ENCODE measurements at regions not wholly inside any gene's neighbourhood (a gene's known extent, or its start where the extent isn't known, plus 50 kb on each side); places are given as distances from the start of the nearest gene placed in this dataset.

DNA sequence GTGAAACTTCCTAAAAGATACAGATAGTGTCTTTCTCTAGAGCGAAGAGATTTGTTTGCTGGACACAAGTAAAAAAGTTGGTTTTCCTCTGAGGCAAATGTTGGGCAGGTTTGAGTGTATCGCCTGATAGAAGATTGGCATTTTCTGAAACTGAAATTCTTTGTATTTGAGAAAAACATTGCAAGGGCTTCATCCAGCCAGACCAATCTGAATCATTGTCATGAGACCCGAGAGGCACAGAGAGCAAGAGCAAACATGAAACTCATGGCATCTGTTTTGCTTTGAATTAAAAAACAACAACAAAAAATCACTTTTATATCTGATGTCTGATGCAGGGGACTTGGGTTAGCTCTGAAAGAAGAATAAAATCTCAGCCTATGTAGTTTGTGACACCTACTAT is 379.3 kb upstream of the NCAM2 start:
- no peaks in the 10 kb centered on the region for H3K9me2 ChIP-seq (ENCODE audit: insufficient read depth)
- H2AFZ ChIP-seq (ENCODE audit: low read depth, low read length, poor library complexity, severe bottlenecking) = no peak overlapping the region
- BruUV-seq (replicated peaks) = no TSS peak
- no peaks in the 10 kb centered on the region for H3K79me2 ChIP-seq (ENCODE audit: insufficient read depth, low read length)
- H3K9ac ChIP-seq (ENCODE audit: low read length) = no peak overlapping the region
- no peak overlapping the region for H3K27ac ChIP-seq (ENCODE audit: low read depth, low read length)
- H3K9me3 ChIP-seq (ENCODE audit: control insufficient read depth in 1 of 2, insufficient read depth in 1 of 2, low read depth in 1 of 2, low read length in 2 of 2) = peaks cover 20 to 28% of the 10 kb centered on the region in 2 experiments; a peak in 3 of 4 replicates
- ChIA-PET RAD21 (ENCODE audit: low non-redundant PET in 1 of 2, low total read pairs in 2 of 2, uncharacterized antibody in 2 of 2, unreplicated experiment in 2 of 2) (no interaction called here), CTCF (no interaction called here), POLR2A (no interaction called here)
- intact Hi-C loops (cut with micrococcal nuclease) = no loop called here
- H3K36me3 ChIP-seq (ENCODE audit: control insufficient read depth in 1 of 2, insufficient read depth in 2 of 2, low read length in 2 of 2) = no peaks in the 10 kb centered on the region
- no peaks in the 10 kb centered on the region for H3K4me1 ChIP-seq (ENCODE audit: control insufficient read depth in 1 of 2, insufficient read depth in 2 of 2, low read length in 2 of 2)
- no peaks in the 10 kb centered on the region for H3K27me3 ChIP-seq (ENCODE audit: insufficient read depth, low read length)
- no peak for ATAC-seq
- no peak overlapping the region for H3K4me3 ChIP-seq (replicated peaks in 1 of 2; ENCODE audit: low read depth in 1 of 2, low read length in 2 of 2)
- no peaks in the 10 kb centered on the region for H4K20me1 ChIP-seq (ENCODE audit: insufficient read depth)
- TF ChIP-seq CEBPB (IDR thresholded peaks at IDR 0.05; ENCODE audit: low read depth) = no peak
- no peak for TF ChIP-seq ELF1 (IDR thresholded peaks at IDR 0.05; ENCODE audit: borderline replicate concordance, low read depth)
- no peak for TF ChIP-seq RAD21 (IDR thresholded peaks at IDR 0.05; ENCODE audit: low read depth)
- TF ChIP-seq EZH2 (IDR thresholded peaks at IDR 0.05) = no peak
- TF ChIP-seq, protein P1, sequence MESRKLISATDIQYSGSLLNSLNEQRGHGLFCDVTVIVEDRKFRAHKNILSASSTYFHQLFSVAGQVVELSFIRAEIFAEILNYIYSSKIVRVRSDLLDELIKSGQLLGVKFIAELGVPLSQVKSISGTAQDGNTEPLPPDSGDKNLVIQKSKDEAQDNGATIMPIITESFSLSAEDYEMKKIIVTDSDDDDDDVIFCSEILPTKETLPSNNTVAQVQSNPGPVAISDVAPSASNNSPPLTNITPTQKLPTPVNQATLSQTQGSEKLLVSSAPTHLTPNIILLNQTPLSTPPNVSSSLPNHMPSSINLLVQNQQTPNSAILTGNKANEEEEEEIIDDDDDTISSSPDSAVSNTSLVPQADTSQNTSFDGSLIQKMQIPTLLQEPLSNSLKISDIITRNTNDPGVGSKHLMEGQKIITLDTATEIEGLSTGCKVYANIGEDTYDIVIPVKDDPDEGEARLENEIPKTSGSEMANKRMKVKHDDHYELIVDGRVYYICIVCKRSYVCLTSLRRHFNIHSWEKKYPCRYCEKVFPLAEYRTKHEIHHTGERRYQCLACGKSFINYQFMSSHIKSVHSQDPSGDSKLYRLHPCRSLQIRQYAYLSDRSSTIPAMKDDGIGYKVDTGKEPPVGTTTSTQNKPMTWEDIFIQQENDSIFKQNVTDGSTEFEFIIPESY (IDR thresholded peaks at IDR 0.05; ENCODE audit: extremely low read depth, insufficient replicate concordance, low read length) = no peak
- no peak for TF ChIP-seq POLR2A (IDR thresholded peaks at IDR 0.05; ENCODE audit: borderline replicate concordance, extremely low read depth, insufficient read depth, insufficient read length)
- TF ChIP-seq ZFX (IDR thresholded peaks at IDR 0.05) = no peak
- TF ChIP-seq, protein P2, sequence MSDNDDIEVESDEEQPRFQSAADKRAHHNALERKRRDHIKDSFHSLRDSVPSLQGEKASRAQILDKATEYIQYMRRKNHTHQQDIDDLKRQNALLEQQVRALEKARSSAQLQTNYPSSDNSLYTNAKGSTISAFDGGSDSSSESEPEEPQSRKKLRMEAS (IDR thresholded peaks at IDR 0.05) = no peak
- TF ChIP-seq EGR1 (IDR thresholded peaks at IDR 0.05; ENCODE audit: low read depth) = no peak
- H3K4me2 ChIP-seq (ENCODE audit: low read length) = no peak overlapping the region
- DNase-seq (ENCODE audit: low read depth, low spot score) = no peak

DNA sequence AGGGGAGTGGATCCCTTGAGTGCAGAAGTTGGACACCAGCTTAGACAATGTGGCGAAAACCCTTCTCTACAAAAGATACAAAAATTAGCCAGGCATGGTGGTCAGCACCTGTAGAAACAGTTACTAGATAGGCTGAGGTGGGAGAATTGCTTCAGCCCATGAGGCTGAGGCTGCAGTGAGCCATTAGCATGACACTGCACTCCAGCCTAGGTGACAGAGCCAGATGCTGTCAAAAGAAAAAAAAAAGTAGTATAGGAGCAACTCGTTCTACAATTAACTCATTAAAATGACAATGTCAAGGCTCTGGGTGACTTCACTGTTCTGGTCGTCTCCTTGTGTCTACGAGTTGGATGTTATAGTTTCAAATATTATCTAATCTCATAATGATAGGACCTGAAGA is 370.6 kb upstream of the NCAM2 start:
- Histone ChIP-seq H3K9me2 (ENCODE audit: insufficient read depth) (no peaks in the 10 kb centered on the region), H3K4me1 (ENCODE audit: control insufficient read depth in 1 of 2, insufficient read depth in 2 of 2, low read length in 2 of 2) (no peaks in the 10 kb centered on the region), H4K20me1 (ENCODE audit: insufficient read depth) (no peaks in the 10 kb centered on the region), H3K9me3 (ENCODE audit: control insufficient read depth in 1 of 2, insufficient read depth in 1 of 2, low read depth in 1 of 2, low read length in 2 of 2) (peaks cover 12 to 33% of the 10 kb centered on the region in 2 experiments; a peak in 2 of 4 replicates), H3K4me2 (ENCODE audit: low read length) (no peak overlapping the region), H3K79me2 (ENCODE audit: insufficient read depth, low read length) (no peaks in the 10 kb centered on the region), H3K4me3 (replicated peaks in 1 of 2; ENCODE audit: low read depth in 1 of 2, low read length in 2 of 2) (no peak overlapping the region), H3K27ac (ENCODE audit: low read depth, low read length) (no peak overlapping the region), H3K27me3 (ENCODE audit: insufficient read depth, low read length) (no peaks in the 10 kb centered on the region), H2AFZ (ENCODE audit: low read depth, low read length, poor library complexity, severe bottlenecking) (no peak overlapping the region), H3K9ac (ENCODE audit: low read length) (no peak overlapping the region), H3K36me3 (ENCODE audit: control insufficient read depth in 1 of 2, insufficient read depth in 2 of 2, low read length in 2 of 2) (no peaks in the 10 kb centered on the region)
- RAD21 ChIA-PET (ENCODE audit: low non-redundant PET in 1 of 2, low total read pairs in 2 of 2, uncharacterized antibody in 2 of 2, unreplicated experiment in 2 of 2) = no interaction called here
- POLR2A ChIA-PET = no interaction called here
- CTCF ChIA-PET = no interaction called here
- DNase-seq (ENCODE audit: low read depth, low spot score) (no peak), ATAC-seq (no peak)
- BruUV-seq (replicated peaks) = no TSS peak
- intact Hi-C loops (cut with micrococcal nuclease) = no loop called here
- TF ChIP-seq SP1 (IDR thresholded peaks at IDR 0.05; ENCODE audit: low read depth) (no peak), RAD21 (IDR thresholded peaks at IDR 0.05; ENCODE audit: low read depth) (no peak), ELF1 (IDR thresholded peaks at IDR 0.05; ENCODE audit: borderline replicate concordance, low read depth) (no peak), EZH2 (IDR thresholded peaks at IDR 0.05) (no peak), SIN3A (IDR thresholded peaks at IDR 0.05; ENCODE audit: low read depth) (no peak), YY1 (IDR thresholded peaks at IDR 0.05; ENCODE audit: extremely low read depth, insufficient replicate concordance, low read depth, low read length) (no peak)
- TF ChIP-seq, protein P3, sequence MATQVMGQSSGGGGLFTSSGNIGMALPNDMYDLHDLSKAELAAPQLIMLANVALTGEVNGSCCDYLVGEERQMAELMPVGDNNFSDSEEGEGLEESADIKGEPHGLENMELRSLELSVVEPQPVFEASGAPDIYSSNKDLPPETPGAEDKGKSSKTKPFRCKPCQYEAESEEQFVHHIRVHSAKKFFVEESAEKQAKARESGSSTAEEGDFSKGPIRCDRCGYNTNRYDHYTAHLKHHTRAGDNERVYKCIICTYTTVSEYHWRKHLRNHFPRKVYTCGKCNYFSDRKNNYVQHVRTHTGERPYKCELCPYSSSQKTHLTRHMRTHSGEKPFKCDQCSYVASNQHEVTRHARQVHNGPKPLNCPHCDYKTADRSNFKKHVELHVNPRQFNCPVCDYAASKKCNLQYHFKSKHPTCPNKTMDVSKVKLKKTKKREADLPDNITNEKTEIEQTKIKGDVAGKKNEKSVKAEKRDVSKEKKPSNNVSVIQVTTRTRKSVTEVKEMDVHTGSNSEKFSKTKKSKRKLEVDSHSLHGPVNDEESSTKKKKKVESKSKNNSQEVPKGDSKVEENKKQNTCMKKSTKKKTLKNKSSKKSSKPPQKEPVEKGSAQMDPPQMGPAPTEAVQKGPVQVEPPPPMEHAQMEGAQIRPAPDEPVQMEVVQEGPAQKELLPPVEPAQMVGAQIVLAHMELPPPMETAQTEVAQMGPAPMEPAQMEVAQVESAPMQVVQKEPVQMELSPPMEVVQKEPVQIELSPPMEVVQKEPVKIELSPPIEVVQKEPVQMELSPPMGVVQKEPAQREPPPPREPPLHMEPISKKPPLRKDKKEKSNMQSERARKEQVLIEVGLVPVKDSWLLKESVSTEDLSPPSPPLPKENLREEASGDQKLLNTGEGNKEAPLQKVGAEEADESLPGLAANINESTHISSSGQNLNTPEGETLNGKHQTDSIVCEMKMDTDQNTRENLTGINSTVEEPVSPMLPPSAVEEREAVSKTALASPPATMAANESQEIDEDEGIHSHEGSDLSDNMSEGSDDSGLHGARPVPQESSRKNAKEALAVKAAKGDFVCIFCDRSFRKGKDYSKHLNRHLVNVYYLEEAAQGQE (IDR thresholded peaks at IDR 0.05; ENCODE audit: low read depth) = no peak
- TF ChIP-seq, protein P4, sequence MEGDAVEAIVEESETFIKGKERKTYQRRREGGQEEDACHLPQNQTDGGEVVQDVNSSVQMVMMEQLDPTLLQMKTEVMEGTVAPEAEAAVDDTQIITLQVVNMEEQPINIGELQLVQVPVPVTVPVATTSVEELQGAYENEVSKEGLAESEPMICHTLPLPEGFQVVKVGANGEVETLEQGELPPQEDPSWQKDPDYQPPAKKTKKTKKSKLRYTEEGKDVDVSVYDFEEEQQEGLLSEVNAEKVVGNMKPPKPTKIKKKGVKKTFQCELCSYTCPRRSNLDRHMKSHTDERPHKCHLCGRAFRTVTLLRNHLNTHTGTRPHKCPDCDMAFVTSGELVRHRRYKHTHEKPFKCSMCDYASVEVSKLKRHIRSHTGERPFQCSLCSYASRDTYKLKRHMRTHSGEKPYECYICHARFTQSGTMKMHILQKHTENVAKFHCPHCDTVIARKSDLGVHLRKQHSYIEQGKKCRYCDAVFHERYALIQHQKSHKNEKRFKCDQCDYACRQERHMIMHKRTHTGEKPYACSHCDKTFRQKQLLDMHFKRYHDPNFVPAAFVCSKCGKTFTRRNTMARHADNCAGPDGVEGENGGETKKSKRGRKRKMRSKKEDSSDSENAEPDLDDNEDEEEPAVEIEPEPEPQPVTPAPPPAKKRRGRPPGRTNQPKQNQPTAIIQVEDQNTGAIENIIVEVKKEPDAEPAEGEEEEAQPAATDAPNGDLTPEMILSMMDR (IDR thresholded peaks at IDR 0.05 in 2 of 3, conservative IDR thresholded peaks at IDR 0.05 in 1 of 3; ENCODE audit: borderline replicate concordance in 1 of 3, insufficient read depth in 1 of 3, low read depth in 2 of 3, low read length in 2 of 3) = no peak

Data from HCT116 (cell line).